ENCODE measurements at regions not wholly inside any gene's neighbourhood (a gene's known extent, or its start where the extent isn't known, plus 50 kb on each side); places are given as distances from the start of the nearest gene placed in this dataset.

DNA sequence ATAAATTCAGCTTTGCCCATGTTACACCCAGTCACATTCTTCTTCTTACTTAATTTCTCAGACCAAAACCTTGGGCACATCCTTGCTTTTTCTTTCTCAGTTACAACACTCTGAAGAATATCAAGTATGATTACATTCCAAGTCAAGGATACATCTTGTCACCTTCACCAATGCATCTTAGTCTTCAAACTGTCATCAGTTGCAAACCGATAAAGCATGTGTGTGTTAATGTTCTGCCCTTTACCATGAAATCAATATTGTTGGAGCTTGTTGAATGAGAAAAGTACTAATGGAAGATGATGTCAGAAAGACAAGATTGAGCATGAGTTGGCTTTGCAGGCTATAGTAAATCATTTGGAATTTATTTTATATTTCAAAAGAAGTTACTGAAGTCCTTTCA, 764.6 kb downstream of the NCAM2 start:
- TF ChIP-seq POLR2AphosphoS5 (IDR thresholded peaks at IDR 0.05; ENCODE audit: low read depth, low read length) (no peak), SIN3A (IDR thresholded peaks at IDR 0.05; ENCODE audit: borderline replicate concordance, insufficient read depth, low read length) (no peak), FOXP2 (optimal IDR thresholded peaks at IDR 0.05; ENCODE audit: borderline replicate concordance, extremely low read depth, extremely low read length, insufficient read depth) (no peak), TAF1 (IDR thresholded peaks at IDR 0.05; ENCODE audit: borderline replicate concordance, insufficient read depth, low read length) (no peak)
- TF ChIP-seq, protein P1, sequence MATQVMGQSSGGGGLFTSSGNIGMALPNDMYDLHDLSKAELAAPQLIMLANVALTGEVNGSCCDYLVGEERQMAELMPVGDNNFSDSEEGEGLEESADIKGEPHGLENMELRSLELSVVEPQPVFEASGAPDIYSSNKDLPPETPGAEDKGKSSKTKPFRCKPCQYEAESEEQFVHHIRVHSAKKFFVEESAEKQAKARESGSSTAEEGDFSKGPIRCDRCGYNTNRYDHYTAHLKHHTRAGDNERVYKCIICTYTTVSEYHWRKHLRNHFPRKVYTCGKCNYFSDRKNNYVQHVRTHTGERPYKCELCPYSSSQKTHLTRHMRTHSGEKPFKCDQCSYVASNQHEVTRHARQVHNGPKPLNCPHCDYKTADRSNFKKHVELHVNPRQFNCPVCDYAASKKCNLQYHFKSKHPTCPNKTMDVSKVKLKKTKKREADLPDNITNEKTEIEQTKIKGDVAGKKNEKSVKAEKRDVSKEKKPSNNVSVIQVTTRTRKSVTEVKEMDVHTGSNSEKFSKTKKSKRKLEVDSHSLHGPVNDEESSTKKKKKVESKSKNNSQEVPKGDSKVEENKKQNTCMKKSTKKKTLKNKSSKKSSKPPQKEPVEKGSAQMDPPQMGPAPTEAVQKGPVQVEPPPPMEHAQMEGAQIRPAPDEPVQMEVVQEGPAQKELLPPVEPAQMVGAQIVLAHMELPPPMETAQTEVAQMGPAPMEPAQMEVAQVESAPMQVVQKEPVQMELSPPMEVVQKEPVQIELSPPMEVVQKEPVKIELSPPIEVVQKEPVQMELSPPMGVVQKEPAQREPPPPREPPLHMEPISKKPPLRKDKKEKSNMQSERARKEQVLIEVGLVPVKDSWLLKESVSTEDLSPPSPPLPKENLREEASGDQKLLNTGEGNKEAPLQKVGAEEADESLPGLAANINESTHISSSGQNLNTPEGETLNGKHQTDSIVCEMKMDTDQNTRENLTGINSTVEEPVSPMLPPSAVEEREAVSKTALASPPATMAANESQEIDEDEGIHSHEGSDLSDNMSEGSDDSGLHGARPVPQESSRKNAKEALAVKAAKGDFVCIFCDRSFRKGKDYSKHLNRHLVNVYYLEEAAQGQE (IDR thresholded peaks at IDR 0.05; ENCODE audit: insufficient read depth in 1 of 2, low read depth in 2 of 2, low read length in 2 of 2), result no peak

DNA sequence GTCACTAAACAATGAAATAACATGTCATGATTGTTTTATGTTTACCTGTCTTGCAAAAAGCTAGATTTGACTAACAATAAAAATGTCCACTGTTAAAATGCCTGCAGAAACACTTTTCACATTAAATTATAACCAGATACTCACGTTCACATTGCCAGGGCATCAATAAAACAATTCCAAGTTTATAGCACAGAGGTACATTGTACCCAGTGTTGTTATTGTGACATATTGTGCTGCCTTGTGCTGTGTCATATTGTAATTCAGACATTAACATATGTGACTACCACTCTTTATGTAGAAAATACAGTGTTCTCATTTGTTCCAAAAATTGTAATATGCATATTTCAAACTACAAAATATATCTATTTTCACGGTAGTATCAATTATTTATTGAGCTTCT, 766.1 kb downstream of the NCAM2 start:
- TF ChIP-seq, protein P1 (IDR thresholded peaks at IDR 0.05; ENCODE audit: insufficient read depth in 1 of 2, low read depth in 2 of 2, low read length in 2 of 2), result no peak
- no peak for TF ChIP-seq FOXP2 (optimal IDR thresholded peaks at IDR 0.05; ENCODE audit: borderline replicate concordance, extremely low read depth, extremely low read length, insufficient read depth)
- no peak for TF ChIP-seq POLR2AphosphoS5 (IDR thresholded peaks at IDR 0.05; ENCODE audit: low read depth, low read length)
- TF ChIP-seq SIN3A (IDR thresholded peaks at IDR 0.05; ENCODE audit: borderline replicate concordance, insufficient read depth, low read length), result no peak
- no peak for TF ChIP-seq TAF1 (IDR thresholded peaks at IDR 0.05; ENCODE audit: borderline replicate concordance, insufficient read depth, low read length)

DNA sequence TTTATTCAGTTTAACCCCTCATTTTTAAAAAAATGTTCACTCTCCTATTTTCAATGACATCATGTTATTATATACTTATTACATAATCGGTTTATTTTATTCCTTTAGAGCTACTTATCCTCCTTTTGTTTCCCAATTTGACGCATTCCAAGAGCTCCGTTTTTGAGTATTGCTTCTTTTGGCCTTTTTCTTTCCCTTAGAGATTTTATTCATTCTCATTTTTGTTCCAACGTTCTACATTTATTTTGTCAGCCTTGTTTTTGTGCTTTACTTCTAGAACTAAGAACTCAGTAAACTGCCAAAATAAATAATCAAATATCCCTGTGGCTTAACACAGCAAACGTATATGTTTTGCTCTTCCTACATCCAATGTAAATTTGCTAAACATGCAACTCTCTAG, 769.1 kb downstream of the NCAM2 start:
- TF ChIP-seq POLR2AphosphoS5 (IDR thresholded peaks at IDR 0.05; ENCODE audit: low read depth, low read length), result no peak
- TF ChIP-seq TAF1 (IDR thresholded peaks at IDR 0.05; ENCODE audit: borderline replicate concordance, insufficient read depth, low read length), result no peak
- no peak for TF ChIP-seq FOXP2 (optimal IDR thresholded peaks at IDR 0.05; ENCODE audit: borderline replicate concordance, extremely low read depth, extremely low read length, insufficient read depth)
- no peak for TF ChIP-seq SIN3A (IDR thresholded peaks at IDR 0.05; ENCODE audit: borderline replicate concordance, insufficient read depth, low read length)
- TF ChIP-seq, protein P1 (IDR thresholded peaks at IDR 0.05; ENCODE audit: insufficient read depth in 1 of 2, low read depth in 2 of 2, low read length in 2 of 2), result no peak

DNA sequence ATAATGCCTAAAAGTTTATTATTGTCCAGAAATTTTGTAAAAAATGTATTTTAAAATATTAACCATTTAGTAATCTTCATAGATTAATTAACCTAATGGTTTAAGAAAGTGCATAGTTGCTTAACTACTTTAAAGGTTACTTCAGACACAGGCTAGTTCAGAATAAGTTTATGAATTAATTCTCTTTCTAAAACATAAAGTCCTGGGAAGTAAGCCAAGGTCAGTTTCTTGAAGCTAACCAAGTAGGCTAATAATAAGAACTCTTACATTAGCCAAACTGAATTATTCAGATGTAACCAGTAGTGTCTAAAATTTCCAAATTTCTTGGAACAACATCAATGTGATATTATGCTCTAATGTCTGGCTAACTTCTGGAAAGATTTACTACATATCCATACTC, 790.4 kb downstream of the NCAM2 start:
- TF ChIP-seq FOXP2 (optimal IDR thresholded peaks at IDR 0.05; ENCODE audit: borderline replicate concordance, extremely low read depth, extremely low read length, insufficient read depth) (no peak), SIN3A (IDR thresholded peaks at IDR 0.05; ENCODE audit: borderline replicate concordance, insufficient read depth, low read length) (no peak), POLR2AphosphoS5 (IDR thresholded peaks at IDR 0.05; ENCODE audit: low read depth, low read length) (no peak), TAF1 (IDR thresholded peaks at IDR 0.05; ENCODE audit: borderline replicate concordance, insufficient read depth, low read length) (no peak)
- TF ChIP-seq, protein P1 (IDR thresholded peaks at IDR 0.05; ENCODE audit: insufficient read depth in 1 of 2, low read depth in 2 of 2, low read length in 2 of 2), result no peak

DNA sequence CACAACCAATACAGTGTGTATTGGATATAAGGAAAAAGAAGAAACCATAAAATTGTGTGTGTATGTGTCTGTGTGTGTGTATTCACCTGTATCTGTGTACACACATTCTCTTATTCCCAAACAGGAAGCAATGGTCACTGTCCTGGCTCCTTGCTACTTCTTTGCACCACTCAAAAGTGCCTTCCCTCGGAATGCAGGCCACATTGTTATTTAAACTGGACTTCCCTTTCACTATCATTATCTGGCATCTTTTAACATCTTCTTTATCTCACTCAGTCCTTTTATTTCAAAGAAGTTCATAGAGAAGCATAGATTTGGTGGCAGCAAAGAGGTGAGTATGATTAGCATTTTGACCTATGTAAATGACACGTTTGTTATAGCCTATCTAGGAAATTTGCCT, 803.7 kb downstream of the NCAM2 start:
- no peak for TF ChIP-seq TAF1 (IDR thresholded peaks at IDR 0.05; ENCODE audit: borderline replicate concordance, insufficient read depth, low read length)
- no peak for TF ChIP-seq POLR2AphosphoS5 (IDR thresholded peaks at IDR 0.05; ENCODE audit: low read depth, low read length)
- TF ChIP-seq, protein P1 (IDR thresholded peaks at IDR 0.05; ENCODE audit: insufficient read depth in 1 of 2, low read depth in 2 of 2, low read length in 2 of 2), result no peak
- TF ChIP-seq SIN3A (IDR thresholded peaks at IDR 0.05; ENCODE audit: borderline replicate concordance, insufficient read depth, low read length), result no peak
- TF ChIP-seq FOXP2 (optimal IDR thresholded peaks at IDR 0.05; ENCODE audit: borderline replicate concordance, extremely low read depth, extremely low read length, insufficient read depth), result no peak
